ENCODE measurements at regions not wholly inside any gene's neighbourhood (a gene's known extent, or its start where the extent isn't known, plus 50 kb on each side); places are given as distances from the start of the nearest gene placed in this dataset.

DNA sequence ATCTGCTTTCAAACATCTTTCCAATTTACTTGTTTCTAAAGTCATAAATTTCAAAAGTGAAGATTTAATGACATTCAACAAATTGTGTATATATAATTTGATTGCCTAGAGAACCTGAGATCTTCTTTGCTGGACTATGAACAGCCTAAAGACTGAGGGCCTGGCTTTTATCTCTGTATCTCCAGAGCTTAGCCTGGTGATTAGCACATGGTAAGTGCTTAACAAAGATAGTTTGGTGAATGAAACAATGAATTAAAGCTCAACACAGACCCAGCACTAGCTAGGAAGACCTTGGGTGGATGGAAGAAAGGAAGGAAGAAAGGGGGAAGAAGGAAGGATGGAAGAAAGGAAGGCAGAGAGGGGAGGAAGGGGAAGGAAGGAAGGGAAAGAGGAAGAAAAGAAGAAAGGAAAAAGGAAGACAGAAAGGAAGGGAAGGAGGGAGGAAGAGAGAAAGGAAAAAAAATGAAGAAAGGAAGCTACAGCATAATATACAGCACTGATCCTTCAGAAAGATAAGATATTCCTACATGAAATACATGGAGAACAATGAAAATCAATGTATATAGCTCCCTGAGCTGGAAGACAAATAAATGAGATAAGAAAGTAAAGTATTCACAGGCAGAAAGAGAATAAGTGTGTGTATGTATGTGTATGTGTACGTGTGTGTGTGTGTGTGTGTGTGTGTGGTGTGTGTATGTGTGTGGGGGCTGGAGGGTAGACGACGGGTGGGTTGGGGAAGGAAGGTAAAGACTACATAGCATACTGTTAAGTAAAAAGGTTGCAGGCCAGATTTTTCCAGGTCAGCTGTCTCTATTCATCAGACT, 318.2 kb downstream of the TNS1 start:
- Histone ChIP-seq H3K27ac (ENCODE audit: low read depth in 1 of 2, low read length in 2 of 2) (no peak overlapping the region), H3K36me3 (replicated peaks in 1 of 2; ENCODE audit: control insufficient read depth in 1 of 2, insufficient read depth in 2 of 2, low read length in 2 of 2) (no peaks in the 10 kb centered on the region), H3K4me3 (replicated peaks in 1 of 3; ENCODE audit: low read depth in 2 of 3, low read length in 3 of 3) (no peak overlapping the region), H3K9ac (ENCODE audit: insufficient read depth, low read length, poor library complexity, severe bottlenecking) (no peak overlapping the region), H3K27me3 (ENCODE audit: control insufficient read depth in 2 of 2, insufficient read depth in 2 of 2, low read length in 2 of 2) (no peaks in the 10 kb centered on the region), H2AFZ (ENCODE audit: insufficient read depth, low read depth, low read length, poor library complexity, severe bottlenecking) (no peak overlapping the region), H3K4me1 (ENCODE audit: control insufficient read depth in 1 of 2, insufficient read depth in 2 of 2, low read length in 2 of 2) (no peaks in the 10 kb centered on the region), H3K79me2 (ENCODE audit: insufficient read depth, low read length) (no peaks in the 10 kb centered on the region), H4K20me1 (ENCODE audit: insufficient read depth, low read length) (no peaks in the 10 kb centered on the region), H3K4me2 (replicated peaks; ENCODE audit: extremely low read depth, low read length, poor library complexity, severe bottlenecking) (no peak overlapping the region), H3K9me3 (replicated peaks in 1 of 2; ENCODE audit: control insufficient read depth in 1 of 2, insufficient read depth in 1 of 2, low read length in 2 of 2) (no peaks in the 10 kb centered on the region)
- intact Hi-C loops (cut with micrococcal nuclease) = no loop called here
- H3K4me3 Mint-ChIP-seq = no peak overlapping the region
- TF ChIP-seq, protein P1, sequence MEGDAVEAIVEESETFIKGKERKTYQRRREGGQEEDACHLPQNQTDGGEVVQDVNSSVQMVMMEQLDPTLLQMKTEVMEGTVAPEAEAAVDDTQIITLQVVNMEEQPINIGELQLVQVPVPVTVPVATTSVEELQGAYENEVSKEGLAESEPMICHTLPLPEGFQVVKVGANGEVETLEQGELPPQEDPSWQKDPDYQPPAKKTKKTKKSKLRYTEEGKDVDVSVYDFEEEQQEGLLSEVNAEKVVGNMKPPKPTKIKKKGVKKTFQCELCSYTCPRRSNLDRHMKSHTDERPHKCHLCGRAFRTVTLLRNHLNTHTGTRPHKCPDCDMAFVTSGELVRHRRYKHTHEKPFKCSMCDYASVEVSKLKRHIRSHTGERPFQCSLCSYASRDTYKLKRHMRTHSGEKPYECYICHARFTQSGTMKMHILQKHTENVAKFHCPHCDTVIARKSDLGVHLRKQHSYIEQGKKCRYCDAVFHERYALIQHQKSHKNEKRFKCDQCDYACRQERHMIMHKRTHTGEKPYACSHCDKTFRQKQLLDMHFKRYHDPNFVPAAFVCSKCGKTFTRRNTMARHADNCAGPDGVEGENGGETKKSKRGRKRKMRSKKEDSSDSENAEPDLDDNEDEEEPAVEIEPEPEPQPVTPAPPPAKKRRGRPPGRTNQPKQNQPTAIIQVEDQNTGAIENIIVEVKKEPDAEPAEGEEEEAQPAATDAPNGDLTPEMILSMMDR (IDR thresholded peaks at IDR 0.05) = no peak
- H3K4me1 Mint-ChIP-seq = peaks cover 4% of the 10 kb centered on the region
- H3K9me3 Mint-ChIP-seq = peaks cover 0 to 2% (median 1%) of the 10 kb centered on the region in 7 donors
- no peaks in the 10 kb centered on the region for H3K36me3 Mint-ChIP-seq
- H3K27ac Mint-ChIP-seq = no peak overlapping the region
- no peak for DNase-seq
- H3K27me3 Mint-ChIP-seq (ENCODE audit: low read depth in 3 of 3) = peaks cover 0 to 12% (median 11%) of the 10 kb centered on the region in 3 donors
- WGBS (ENCODE audit: insufficient coverage) = no CpG with 5 or more reads among the region's 3 CpGs

DNA sequence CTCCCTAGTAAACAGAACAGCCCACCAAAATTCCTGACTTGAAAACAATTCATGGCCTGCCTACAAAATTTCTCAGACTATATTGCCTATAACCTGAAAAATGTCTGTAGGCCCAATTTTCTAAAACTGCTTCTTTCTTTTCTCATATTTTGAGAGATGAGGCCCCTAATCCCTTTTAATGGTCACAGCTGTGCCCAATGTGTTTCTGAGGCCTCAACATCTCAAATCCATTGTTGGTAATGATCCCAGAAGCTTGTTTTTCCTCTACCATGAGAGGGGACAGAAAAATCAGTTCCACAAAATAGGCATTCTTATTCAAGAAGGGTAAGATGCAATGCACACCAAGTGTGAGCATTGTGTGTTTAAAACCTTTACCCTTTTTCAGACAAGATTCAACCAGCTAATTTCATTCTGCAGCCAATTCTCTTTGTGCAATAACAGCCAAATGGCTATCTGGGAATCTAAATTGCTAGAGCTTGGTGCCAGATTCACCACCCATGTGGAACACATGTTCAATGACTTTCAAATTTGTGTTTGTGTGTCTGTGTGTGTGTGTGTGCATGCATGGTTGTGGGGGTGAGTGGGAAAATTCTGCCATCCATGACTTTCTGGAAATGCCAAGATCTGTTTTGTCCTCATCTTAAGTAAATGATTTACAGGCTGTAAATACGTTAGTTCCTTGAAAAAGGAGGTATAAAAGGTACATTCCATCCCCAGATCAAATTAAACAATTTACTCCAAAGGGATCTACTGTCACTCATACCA, 319.5 kb downstream of the TNS1 start:
- Histone ChIP-seq H3K79me2 (ENCODE audit: insufficient read depth, low read length) (no peaks in the 10 kb centered on the region), H3K4me2 (replicated peaks; ENCODE audit: extremely low read depth, low read length, poor library complexity, severe bottlenecking) (no peak overlapping the region), H4K20me1 (ENCODE audit: insufficient read depth, low read length) (no peaks in the 10 kb centered on the region), H3K36me3 (replicated peaks in 1 of 2; ENCODE audit: control insufficient read depth in 1 of 2, insufficient read depth in 2 of 2, low read length in 2 of 2) (no peaks in the 10 kb centered on the region), H3K9me3 (replicated peaks in 1 of 2; ENCODE audit: control insufficient read depth in 1 of 2, insufficient read depth in 1 of 2, low read length in 2 of 2) (no peaks in the 10 kb centered on the region), H3K4me1 (ENCODE audit: control insufficient read depth in 1 of 2, insufficient read depth in 2 of 2, low read length in 2 of 2) (no peaks in the 10 kb centered on the region), H3K4me3 (replicated peaks in 1 of 3; ENCODE audit: low read depth in 2 of 3, low read length in 3 of 3) (no peak overlapping the region), H3K27ac (ENCODE audit: low read depth in 1 of 2, low read length in 2 of 2) (no peak overlapping the region), H3K27me3 (ENCODE audit: control insufficient read depth in 2 of 2, insufficient read depth in 2 of 2, low read length in 2 of 2) (no peaks in the 10 kb centered on the region), H2AFZ (ENCODE audit: insufficient read depth, low read depth, low read length, poor library complexity, severe bottlenecking) (no peak overlapping the region), H3K9ac (ENCODE audit: insufficient read depth, low read length, poor library complexity, severe bottlenecking) (no peak overlapping the region)
- H3K36me3 Mint-ChIP-seq = no peaks in the 10 kb centered on the region
- H3K4me1 Mint-ChIP-seq = peaks cover 4% of the 10 kb centered on the region
- peaks cover 0 to 15% (median 8%) of the 10 kb centered on the region in 3 donors for H3K27me3 Mint-ChIP-seq (ENCODE audit: low read depth in 3 of 3)
- H3K9me3 Mint-ChIP-seq = peaks cover 0 to 4% (median 1%) of the 10 kb centered on the region in 7 donors
- H3K4me3 Mint-ChIP-seq = no peak overlapping the region
- no peak for DNase-seq
- H3K27ac Mint-ChIP-seq = no peak overlapping the region
- TF ChIP-seq, protein P1 (IDR thresholded peaks at IDR 0.05) = no peak
- intact Hi-C loops (cut with micrococcal nuclease) = no loop called here
- WGBS (ENCODE audit: insufficient coverage) = no CpG with 5 or more reads among the region's 1 CpG

All from CD14-positive monocyte (primary cell).